CD4-positive, alpha-beta T cell treated with Interleukin-17A for 1 hour (primary cell): ENCODE measurements at regions not wholly inside any gene's neighbourhood (a gene's known extent, or its start where the extent isn't known, plus 50 kb on each side); places are given as distances from the start of the nearest gene placed in this dataset.
"Not testable (repeated sequence)": the region's sequence is repeated elsewhere in the genome, so short reads cannot be mapped to it uniquely, and the experiment has no call there.

Source experiments
- DNase-seq: peaks from one replicate; pipeline ENCODE4 v3.0.0-alpha.2; 2020

GRCh38 chr1:70490153-70490552, 79.1 kb downstream of the CTH start:
- no peak for DNase-seq

- no peak for DNase-seq
Observed at GRCh38 chr1:70495370-70495769, 84.3 kb downstream of the CTH start.

GRCh38 chr1:70496181-70496580, 85.1 kb downstream of the CTH start:
- DNase-seq: no peak

GRCh38 chr1:70497152-70497551, 86.1 kb downstream of the CTH start:
- no peak for DNase-seq

GRCh38 chr1:70498666-70499065, 87.6 kb downstream of the CTH start:
- no peak for DNase-seq

GRCh38 chr1:70499695-70500094, 88.6 kb downstream of the CTH start:
- no peak for DNase-seq

GRCh38 chr1:70503358-70503757, 92.3 kb downstream of the CTH start:
- no peak for DNase-seq

- DNase-seq: no peak
Observed at GRCh38 chr1:70504176-70504820, 93.2 kb downstream of the CTH start.

GRCh38 chr1:70504821-70505193, 93.7 kb downstream of the CTH start:
- no peak for DNase-seq

- DNase-seq: not testable (repeated sequence)
Observed at GRCh38 chr1:70507991-70508390, 96.9 kb downstream of the CTH start.

GRCh38 chr1:70509996-70510876, 99.2 kb downstream of the CTH start:
- peak; percentile 54 for DNase-seq

GRCh38 chr1:70517444-70517843, 106.4 kb downstream of the CTH start:
- DNase-seq: no peak

GRCh38 chr1:70518106-70518505, 107.0 kb downstream of the CTH start:
- no peak for DNase-seq

GRCh38 chr1:70528590-70529333, 117.7 kb downstream of the CTH start:
- peak; percentile 4 for DNase-seq

- no peak for DNase-seq
Observed at GRCh38 chr1:70536708-70537366, 125.8 kb downstream of the CTH start.

- DNase-seq: no peak
Observed at GRCh38 chr1:70537788-70538187, 126.7 kb downstream of the CTH start.

GRCh38 chr1:70542030-70542429, 131.0 kb downstream of the CTH start:
- DNase-seq: no peak

- no peak for DNase-seq
Observed at GRCh38 chr1:70542856-70543255, 131.8 kb downstream of the CTH start.

- DNase-seq: no peak
Observed at GRCh38 chr1:70546726-70547125, 135.7 kb downstream of the CTH start.

- DNase-seq: no peak
Observed at GRCh38 chr1:70552662-70553566, 141.8 kb downstream of the CTH start.

- DNase-seq: no peak
Observed at GRCh38 chr1:70553567-70553956, 142.5 kb downstream of the CTH start.

- no peak for DNase-seq
Observed at GRCh38 chr1:70554341-70554740, 143.3 kb downstream of the CTH start.
